ENCODE measurements at regions not wholly inside any gene's neighbourhood (a gene's known extent, or its start where the extent isn't known, plus 50 kb on each side); places are given as distances from the start of the nearest gene placed in this dataset.

DNA sequence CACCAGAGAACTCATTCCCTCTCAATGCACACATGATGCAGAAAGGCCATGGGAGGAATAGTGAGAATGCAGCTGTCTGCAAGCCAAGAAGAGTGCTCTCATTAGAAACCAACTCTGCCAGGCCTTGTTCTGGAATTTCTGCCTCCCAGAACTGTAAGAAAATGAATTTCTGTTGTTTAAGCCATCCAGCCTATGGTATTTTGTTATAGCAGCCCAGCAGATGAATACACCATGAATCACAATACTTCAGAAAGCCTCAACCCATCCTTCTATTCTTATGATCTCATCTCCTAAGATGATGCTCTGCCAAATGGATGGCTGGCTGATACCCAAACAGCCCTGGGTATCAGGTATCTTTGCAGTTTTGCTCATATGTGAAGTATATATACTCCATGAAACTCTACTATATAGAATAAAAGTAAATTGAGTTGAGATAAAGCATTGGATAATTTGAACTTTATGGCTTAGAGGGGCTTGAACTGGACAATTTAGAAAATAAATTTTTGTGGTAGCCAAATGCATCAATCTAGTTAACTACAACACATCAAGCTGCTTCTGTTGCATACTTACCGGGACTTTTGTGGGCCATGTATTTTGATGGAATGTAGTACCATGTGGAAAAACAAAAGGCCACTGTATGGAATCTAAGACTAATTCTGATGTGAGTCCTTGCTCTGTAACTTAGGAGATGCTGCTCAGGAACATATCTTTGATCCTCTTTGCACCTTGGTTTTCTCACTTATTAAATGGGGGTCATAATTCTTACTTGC is 245.9 kb downstream of the HS3ST1 start:
- TF ChIP-seq POLR2A (IDR thresholded peaks at IDR 0.05; ENCODE audit: borderline replicate concordance, extremely low read depth, insufficient read depth, insufficient read length) (no peak), CEBPB (IDR thresholded peaks at IDR 0.05; ENCODE audit: low read depth) (no peak), RAD21 (IDR thresholded peaks at IDR 0.05; ENCODE audit: low read depth) (no peak)
